A549 (cell line): ENCODE measurements at regions not wholly inside any gene's neighbourhood (a gene's known extent, or its start where the extent isn't known, plus 50 kb on each side); places are given as distances from the start of the nearest gene placed in this dataset.

Experiments used
- FOSL2 ChIP-seq, 2 experiments: fragments of 450-650 bp in 1 of 2; fragments of >200 bp in 1 of 2; sonication (Bioruptor Twin) in 1 of 2; formaldehyde crosslinking; IDR thresholded peaks; 2 replicates each; pipeline versions ENCODE4 v1.5.0 to v1.6.1; 2016 to 2020; ENCODE audit warnings: mild to moderate bottlenecking in 1 of 2, moderate library complexity in 1 of 2
- JUN ChIP-seq, 2 experiments: fragments of >200 bp; sonication (Bioruptor Twin); formaldehyde crosslinking; IDR thresholded peaks; 2 replicates in 1 of 2; 3 replicates in 1 of 2; pipeline ENCODE4 v1.6.1; 2016 to 2017
- MAFK ChIP-seq: fragments of 450-650 bp; IDR thresholded peaks from 2 replicates; pipeline ENCODE4 v1.6.1; 2014; ENCODE audit not compliant: partially characterized antibody
- NFE2L2 ChIP-seq: fragments of 150-350 bp; conservative IDR thresholded peaks from 2 replicates; pipeline ENCODE4 v1.6.1; 2014; ENCODE audit warnings: low read length
- POLR2A ChIP-seq: IDR thresholded peaks from 2 replicates; pipeline ENCODE4 v1.6.1; 2012; ENCODE audit warnings: mild to moderate bottlenecking, low read length
- RAD21 ChIP-seq, 2 experiments: fragments of >200 bp in 1 of 2; sonication (Bioruptor Twin) in 1 of 2; formaldehyde crosslinking in 1 of 2; IDR thresholded peaks in 1 of 2; conservative IDR thresholded peaks in 1 of 2; 2 replicates in 1 of 2; 3 replicates in 1 of 2; pipeline ENCODE4 v1.6.1; 2012 to 2018; ENCODE audit warnings: inconsistent platforms in 1 of 2
- SMC3 ChIP-seq: fragments of >200 bp; sonication (Bioruptor Twin); formaldehyde crosslinking; IDR thresholded peaks from 3 replicates; pipeline ENCODE4 v1.6.1; 2018; ENCODE audit warnings: inconsistent platforms
- SREBF2 ChIP-seq: fragments of 450-650 bp; IDR thresholded peaks from 2 replicates; pipeline ENCODE4 v1.6.1; 2014; ENCODE audit warnings: mild to moderate bottlenecking, moderate library complexity
- TF ChIP-seq, protein P1 (sequence below): fragments of >200 bp; sonication (Bioruptor Twin); formaldehyde crosslinking; IDR thresholded peaks from 3 replicates; pipeline ENCODE4 v1.5.1; 2016
- TF ChIP-seq, protein P2 (sequence below): fragments of 200-600 bp; sonication (generic); IDR thresholded peaks from 2 replicates; pipeline ENCODE4 v1.6.1; 2016; ENCODE audit warnings: antibody characterized with exemption, mild to moderate bottlenecking, moderate library complexity

DNA sequence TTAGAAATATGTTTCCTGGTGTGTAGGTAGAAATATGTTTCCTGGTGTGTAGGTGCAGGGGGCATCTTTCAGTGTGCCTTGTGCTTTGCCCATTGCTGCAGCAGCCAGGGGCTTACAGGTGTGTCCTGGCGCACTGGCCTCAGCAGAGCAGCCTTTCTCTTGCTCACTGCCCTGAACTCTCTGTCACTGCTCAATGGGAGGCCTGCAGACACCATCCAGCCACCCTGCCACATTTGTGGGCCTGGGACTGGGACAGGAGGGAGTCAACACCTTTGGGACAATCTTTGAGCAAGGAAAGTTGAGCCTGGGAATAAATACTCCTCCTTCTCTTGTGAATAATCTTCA is 62.4 kb upstream of the RBM24 start:
- TF ChIP-seq, protein P1, sequence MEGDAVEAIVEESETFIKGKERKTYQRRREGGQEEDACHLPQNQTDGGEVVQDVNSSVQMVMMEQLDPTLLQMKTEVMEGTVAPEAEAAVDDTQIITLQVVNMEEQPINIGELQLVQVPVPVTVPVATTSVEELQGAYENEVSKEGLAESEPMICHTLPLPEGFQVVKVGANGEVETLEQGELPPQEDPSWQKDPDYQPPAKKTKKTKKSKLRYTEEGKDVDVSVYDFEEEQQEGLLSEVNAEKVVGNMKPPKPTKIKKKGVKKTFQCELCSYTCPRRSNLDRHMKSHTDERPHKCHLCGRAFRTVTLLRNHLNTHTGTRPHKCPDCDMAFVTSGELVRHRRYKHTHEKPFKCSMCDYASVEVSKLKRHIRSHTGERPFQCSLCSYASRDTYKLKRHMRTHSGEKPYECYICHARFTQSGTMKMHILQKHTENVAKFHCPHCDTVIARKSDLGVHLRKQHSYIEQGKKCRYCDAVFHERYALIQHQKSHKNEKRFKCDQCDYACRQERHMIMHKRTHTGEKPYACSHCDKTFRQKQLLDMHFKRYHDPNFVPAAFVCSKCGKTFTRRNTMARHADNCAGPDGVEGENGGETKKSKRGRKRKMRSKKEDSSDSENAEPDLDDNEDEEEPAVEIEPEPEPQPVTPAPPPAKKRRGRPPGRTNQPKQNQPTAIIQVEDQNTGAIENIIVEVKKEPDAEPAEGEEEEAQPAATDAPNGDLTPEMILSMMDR = no peak
- TF ChIP-seq FOSL2 (IDR thresholded peaks at IDR 0.05) = no peak
- no peak for TF ChIP-seq FOSL2 (CRISPR knock-in tag; IDR thresholded peaks at IDR 0.05)
- no peak for TF ChIP-seq RAD21 (conservative IDR thresholded peaks at IDR 0.05 in 1 of 2, IDR thresholded peaks at IDR 0.05 in 1 of 2)
- no peak for TF ChIP-seq MAFK
- TF ChIP-seq SREBF2 = no peak
- TF ChIP-seq JUN (IDR thresholded peaks at IDR 0.05) = no peak
- TF ChIP-seq SMC3 = no peak
- TF ChIP-seq, protein P2, sequence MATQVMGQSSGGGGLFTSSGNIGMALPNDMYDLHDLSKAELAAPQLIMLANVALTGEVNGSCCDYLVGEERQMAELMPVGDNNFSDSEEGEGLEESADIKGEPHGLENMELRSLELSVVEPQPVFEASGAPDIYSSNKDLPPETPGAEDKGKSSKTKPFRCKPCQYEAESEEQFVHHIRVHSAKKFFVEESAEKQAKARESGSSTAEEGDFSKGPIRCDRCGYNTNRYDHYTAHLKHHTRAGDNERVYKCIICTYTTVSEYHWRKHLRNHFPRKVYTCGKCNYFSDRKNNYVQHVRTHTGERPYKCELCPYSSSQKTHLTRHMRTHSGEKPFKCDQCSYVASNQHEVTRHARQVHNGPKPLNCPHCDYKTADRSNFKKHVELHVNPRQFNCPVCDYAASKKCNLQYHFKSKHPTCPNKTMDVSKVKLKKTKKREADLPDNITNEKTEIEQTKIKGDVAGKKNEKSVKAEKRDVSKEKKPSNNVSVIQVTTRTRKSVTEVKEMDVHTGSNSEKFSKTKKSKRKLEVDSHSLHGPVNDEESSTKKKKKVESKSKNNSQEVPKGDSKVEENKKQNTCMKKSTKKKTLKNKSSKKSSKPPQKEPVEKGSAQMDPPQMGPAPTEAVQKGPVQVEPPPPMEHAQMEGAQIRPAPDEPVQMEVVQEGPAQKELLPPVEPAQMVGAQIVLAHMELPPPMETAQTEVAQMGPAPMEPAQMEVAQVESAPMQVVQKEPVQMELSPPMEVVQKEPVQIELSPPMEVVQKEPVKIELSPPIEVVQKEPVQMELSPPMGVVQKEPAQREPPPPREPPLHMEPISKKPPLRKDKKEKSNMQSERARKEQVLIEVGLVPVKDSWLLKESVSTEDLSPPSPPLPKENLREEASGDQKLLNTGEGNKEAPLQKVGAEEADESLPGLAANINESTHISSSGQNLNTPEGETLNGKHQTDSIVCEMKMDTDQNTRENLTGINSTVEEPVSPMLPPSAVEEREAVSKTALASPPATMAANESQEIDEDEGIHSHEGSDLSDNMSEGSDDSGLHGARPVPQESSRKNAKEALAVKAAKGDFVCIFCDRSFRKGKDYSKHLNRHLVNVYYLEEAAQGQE = no peak
- no peak for TF ChIP-seq POLR2A
- TF ChIP-seq NFE2L2 = no peak
